ENCODE measurements at regions not wholly inside any gene's neighbourhood (a gene's known extent, or its start where the extent isn't known, plus 50 kb on each side); places are given as distances from the start of the nearest gene placed in this dataset.

DNA sequence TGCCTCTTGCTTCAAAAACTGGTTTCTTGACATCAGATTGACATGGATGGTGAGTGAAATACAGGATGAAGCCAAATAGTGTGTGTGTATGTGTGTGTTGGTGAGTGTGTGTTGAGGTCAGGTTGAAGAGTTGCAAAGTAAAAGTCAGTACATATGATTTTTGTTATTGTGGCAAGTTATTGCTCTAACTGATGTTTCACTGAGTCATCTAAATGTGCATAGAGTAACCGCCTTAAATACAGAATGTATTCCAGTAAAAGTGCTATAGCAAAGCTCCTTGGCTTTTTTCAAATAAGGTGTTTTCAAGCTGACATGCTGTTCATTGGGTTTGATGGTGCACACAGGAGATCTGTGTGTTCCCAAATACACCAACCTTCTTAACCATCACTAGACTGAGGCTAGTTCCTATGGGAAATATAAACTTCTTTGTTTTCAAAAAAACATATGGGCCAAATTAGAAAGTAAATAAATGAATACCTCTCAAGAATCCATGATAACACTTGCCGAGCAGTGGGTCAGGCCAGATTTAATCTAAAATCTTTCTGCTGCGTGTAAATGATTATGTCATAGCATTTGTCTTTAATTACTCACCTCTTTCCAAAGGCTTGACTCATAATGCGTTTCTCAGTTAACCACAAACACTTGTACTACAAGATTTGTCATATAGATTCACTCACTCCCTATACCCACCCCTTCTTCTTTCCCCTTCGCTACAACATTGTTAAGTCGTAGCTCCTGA, 151.1 kb downstream of the LYPLAL1 start:
- TF ChIP-seq, protein P1, sequence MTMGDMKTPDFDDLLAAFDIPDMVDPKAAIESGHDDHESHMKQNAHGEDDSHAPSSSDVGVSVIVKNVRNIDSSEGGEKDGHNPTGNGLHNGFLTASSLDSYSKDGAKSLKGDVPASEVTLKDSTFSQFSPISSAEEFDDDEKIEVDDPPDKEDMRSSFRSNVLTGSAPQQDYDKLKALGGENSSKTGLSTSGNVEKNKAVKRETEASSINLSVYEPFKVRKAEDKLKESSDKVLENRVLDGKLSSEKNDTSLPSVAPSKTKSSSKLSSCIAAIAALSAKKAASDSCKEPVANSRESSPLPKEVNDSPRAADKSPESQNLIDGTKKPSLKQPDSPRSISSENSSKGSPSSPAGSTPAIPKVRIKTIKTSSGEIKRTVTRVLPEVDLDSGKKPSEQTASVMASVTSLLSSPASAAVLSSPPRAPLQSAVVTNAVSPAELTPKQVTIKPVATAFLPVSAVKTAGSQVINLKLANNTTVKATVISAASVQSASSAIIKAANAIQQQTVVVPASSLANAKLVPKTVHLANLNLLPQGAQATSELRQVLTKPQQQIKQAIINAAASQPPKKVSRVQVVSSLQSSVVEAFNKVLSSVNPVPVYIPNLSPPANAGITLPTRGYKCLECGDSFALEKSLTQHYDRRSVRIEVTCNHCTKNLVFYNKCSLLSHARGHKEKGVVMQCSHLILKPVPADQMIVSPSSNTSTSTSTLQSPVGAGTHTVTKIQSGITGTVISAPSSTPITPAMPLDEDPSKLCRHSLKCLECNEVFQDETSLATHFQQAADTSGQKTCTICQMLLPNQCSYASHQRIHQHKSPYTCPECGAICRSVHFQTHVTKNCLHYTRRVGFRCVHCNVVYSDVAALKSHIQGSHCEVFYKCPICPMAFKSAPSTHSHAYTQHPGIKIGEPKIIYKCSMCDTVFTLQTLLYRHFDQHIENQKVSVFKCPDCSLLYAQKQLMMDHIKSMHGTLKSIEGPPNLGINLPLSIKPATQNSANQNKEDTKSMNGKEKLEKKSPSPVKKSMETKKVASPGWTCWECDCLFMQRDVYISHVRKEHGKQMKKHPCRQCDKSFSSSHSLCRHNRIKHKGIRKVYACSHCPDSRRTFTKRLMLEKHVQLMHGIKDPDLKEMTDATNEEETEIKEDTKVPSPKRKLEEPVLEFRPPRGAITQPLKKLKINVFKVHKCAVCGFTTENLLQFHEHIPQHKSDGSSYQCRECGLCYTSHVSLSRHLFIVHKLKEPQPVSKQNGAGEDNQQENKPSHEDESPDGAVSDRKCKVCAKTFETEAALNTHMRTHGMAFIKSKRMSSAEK (CRISPR knock-in tag; IDR thresholded peaks at IDR 0.05; ENCODE audit: borderline replicate concordance), result no peak
- no peak for TF ChIP-seq ZNF396 (CRISPR knock-in tag; IDR thresholded peaks at IDR 0.05; ENCODE audit: borderline replicate concordance)
- TF ChIP-seq STAT6 (CRISPR knock-in tag; conservative IDR thresholded peaks at IDR 0.05; ENCODE audit: low read depth), result no peak
- TF ChIP-seq JUN (CRISPR knock-in tag; IDR thresholded peaks at IDR 0.05), result no peak
- TF ChIP-seq ATF1 (CRISPR knock-in tag; IDR thresholded peaks at IDR 0.05), result no peak
- TF ChIP-seq, protein P2, sequence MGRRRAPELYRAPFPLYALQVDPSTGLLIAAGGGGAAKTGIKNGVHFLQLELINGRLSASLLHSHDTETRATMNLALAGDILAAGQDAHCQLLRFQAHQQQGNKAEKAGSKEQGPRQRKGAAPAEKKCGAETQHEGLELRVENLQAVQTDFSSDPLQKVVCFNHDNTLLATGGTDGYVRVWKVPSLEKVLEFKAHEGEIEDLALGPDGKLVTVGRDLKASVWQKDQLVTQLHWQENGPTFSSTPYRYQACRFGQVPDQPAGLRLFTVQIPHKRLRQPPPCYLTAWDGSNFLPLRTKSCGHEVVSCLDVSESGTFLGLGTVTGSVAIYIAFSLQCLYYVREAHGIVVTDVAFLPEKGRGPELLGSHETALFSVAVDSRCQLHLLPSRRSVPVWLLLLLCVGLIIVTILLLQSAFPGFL (CRISPR knock-in tag; IDR thresholded peaks at IDR 0.05; ENCODE audit: borderline replicate concordance), result no peak
- H3K9me3 Mint-ChIP-seq, result peaks cover 13% of the 10 kb centered on the region
- H3K27me3 Mint-ChIP-seq (ENCODE audit: low read depth), result no peaks in the 10 kb centered on the region
- ATAC-seq (no peak), DNase-seq (ENCODE audit: low spot score) (no peak)
- no peak overlapping the region for H3K27ac Mint-ChIP-seq
- peaks cover 9% of the 10 kb centered on the region for H3K4me1 Mint-ChIP-seq
- POLR2A ChIA-PET, result no interaction called here
- peaks cover 9% of the 10 kb centered on the region for H3K36me3 Mint-ChIP-seq
- H3K4me3 Mint-ChIP-seq, result no peak overlapping the region
- CTCF ChIA-PET, result no interaction called here

GRCh38 chr1:219324171-219324570, 150.5 kb downstream of the LYPLAL1 start:
- Mint-ChIP-seq H3K9me3 (peaks cover 13% of the 10 kb centered on the region), H3K4me1 (peaks cover 9% of the 10 kb centered on the region), H3K27me3 (ENCODE audit: low read depth) (no peaks in the 10 kb centered on the region), H3K4me3 (no peak overlapping the region), H3K27ac (no peak overlapping the region), H3K36me3 (peaks cover 9% of the 10 kb centered on the region)
- no peak for ATAC-seq
- no peak for DNase-seq (ENCODE audit: low spot score)
- ChIA-PET CTCF (no interaction called here), POLR2A (no interaction called here)
- TF ChIP-seq MXD4 (CRISPR knock-in tag; IDR thresholded peaks at IDR 0.05; ENCODE audit: borderline replicate concordance) (no peak), CREM (CRISPR knock-in tag; IDR thresholded peaks at IDR 0.05) (no peak)

DNA sequence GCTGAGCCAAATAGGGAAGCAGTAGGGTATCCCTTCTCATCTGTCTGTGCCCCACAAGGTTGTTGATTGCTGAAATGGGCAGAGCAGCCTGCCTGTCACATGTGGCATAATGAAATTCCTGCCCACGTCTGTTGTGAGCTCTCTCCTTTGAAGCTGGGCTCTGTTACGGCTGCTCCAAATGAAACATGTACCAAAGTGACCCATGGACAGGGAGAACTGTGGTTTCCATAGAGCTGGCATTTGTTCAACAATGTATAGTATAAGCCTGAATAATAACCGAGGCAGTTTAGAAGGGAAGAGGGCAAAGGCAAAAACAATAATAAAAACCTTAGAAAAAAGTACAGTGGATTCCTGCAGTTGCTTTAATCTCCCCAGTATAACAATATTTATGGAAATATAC, 149.7 kb downstream of the LYPLAL1 start:
- ChIA-PET POLR2A (no interaction called here), CTCF (interaction anchor here (1.4 to 1.5 kb wide), 2 partner anchors 63 to 337 kb away, joined by 3 to 4 read pairs; no protein-coding TSS in a partner anchor)
- no peak for ATAC-seq
- no peak for DNase-seq (ENCODE audit: low spot score)
- H3K27me3 Mint-ChIP-seq (ENCODE audit: low read depth), result no peaks in the 10 kb centered on the region
- H3K4me3 Mint-ChIP-seq, result no peak overlapping the region
- no peak overlapping the region for H3K27ac Mint-ChIP-seq
- H3K36me3 Mint-ChIP-seq, result peaks cover 9% of the 10 kb centered on the region
- peaks cover 12% of the 10 kb centered on the region for H3K9me3 Mint-ChIP-seq
- H3K4me1 Mint-ChIP-seq, result peaks cover 9% of the 10 kb centered on the region
- TF ChIP-seq TP53 (CRISPR knock-in tag; IDR thresholded peaks at IDR 0.05) (no peak), MYBL2 (CRISPR knock-in tag; IDR thresholded peaks at IDR 0.05) (no peak), GRHL2 (CRISPR knock-in tag; IDR thresholded peaks at IDR 0.05; ENCODE audit: insufficient replicate concordance, severe bottlenecking) (no peak), ZNF263 (CRISPR knock-in tag; IDR thresholded peaks at IDR 0.05; ENCODE audit: low read depth) (no peak), NR3C1 (CRISPR knock-in tag; conservative IDR thresholded peaks at IDR 0.05; ENCODE audit: low read depth) (no peak), TEAD4 (CRISPR knock-in tag; IDR thresholded peaks at IDR 0.05) (no peak), ZNF121 (CRISPR knock-in tag; IDR thresholded peaks at IDR 0.05) (no peak), JAZF1 (CRISPR knock-in tag; IDR thresholded peaks at IDR 0.05) (no peak)
- TF ChIP-seq, protein P3, sequence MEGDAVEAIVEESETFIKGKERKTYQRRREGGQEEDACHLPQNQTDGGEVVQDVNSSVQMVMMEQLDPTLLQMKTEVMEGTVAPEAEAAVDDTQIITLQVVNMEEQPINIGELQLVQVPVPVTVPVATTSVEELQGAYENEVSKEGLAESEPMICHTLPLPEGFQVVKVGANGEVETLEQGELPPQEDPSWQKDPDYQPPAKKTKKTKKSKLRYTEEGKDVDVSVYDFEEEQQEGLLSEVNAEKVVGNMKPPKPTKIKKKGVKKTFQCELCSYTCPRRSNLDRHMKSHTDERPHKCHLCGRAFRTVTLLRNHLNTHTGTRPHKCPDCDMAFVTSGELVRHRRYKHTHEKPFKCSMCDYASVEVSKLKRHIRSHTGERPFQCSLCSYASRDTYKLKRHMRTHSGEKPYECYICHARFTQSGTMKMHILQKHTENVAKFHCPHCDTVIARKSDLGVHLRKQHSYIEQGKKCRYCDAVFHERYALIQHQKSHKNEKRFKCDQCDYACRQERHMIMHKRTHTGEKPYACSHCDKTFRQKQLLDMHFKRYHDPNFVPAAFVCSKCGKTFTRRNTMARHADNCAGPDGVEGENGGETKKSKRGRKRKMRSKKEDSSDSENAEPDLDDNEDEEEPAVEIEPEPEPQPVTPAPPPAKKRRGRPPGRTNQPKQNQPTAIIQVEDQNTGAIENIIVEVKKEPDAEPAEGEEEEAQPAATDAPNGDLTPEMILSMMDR (IDR thresholded peaks at IDR 0.05), result no peak
- TF ChIP-seq, protein P1 (CRISPR knock-in tag; IDR thresholded peaks at IDR 0.05; ENCODE audit: borderline replicate concordance), result no peak
